ENCODE measurements at regions not wholly inside any gene's neighbourhood (a gene's known extent, or its start where the extent isn't known, plus 50 kb on each side); places are given as distances from the start of the nearest gene placed in this dataset.
"Not testable (repeated sequence)": the region's sequence is repeated elsewhere in the genome, so short reads cannot be mapped to it uniquely, and the experiment has no call there.

DNA sequence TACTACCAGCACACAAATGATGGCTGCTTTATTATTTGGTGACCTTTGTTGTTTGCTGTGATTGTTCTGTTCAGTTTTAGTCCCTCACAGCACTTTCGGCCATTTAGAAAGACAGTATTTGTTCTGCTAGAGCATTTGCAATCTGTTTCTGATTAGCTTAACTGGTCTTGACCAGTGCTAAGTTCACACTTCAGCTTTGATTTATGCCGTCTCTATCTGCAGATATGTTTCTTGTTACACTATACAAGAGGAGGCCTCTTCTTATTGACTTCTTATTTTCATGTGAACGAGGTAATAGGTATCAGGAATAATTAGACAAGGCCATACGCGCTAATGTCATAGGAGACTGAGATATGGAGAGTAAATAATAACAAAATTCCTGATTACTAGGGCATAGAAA lies 253.0 kb upstream of the PLGLB2 start:
- not testable (repeated sequence) for H3K27ac ChIP-seq (ENCODE audit: low read depth in 1 of 2, low read length in 1 of 2); H3K27me3 ChIP-seq (ENCODE audit: control insufficient read depth in 3 of 3, insufficient read depth in 3 of 3, low read length in 2 of 3); H3K4me3 ChIP-seq; H3K36me3 ChIP-seq (ENCODE audit: control insufficient read depth in 4 of 4, insufficient read depth in 4 of 4, low read length in 4 of 4); H3K9me3 ChIP-seq (ENCODE audit: control insufficient read depth in 4 of 4, insufficient read depth in 3 of 4, low read length in 3 of 4); H3K4me1 ChIP-seq (ENCODE audit: control insufficient read depth in 5 of 5, insufficient read depth in 5 of 5, low read length in 5 of 5); ATAC-seq (ENCODE audit: insufficient read depth, low FRiP score); H3K9ac ChIP-seq (ENCODE audit: insufficient read depth in 1 of 2, low read length in 2 of 2); DNase-seq
- 88 to 90% methylated on average over 5 of the region's 5 CpGs for WGBS, 2 donors

DNA sequence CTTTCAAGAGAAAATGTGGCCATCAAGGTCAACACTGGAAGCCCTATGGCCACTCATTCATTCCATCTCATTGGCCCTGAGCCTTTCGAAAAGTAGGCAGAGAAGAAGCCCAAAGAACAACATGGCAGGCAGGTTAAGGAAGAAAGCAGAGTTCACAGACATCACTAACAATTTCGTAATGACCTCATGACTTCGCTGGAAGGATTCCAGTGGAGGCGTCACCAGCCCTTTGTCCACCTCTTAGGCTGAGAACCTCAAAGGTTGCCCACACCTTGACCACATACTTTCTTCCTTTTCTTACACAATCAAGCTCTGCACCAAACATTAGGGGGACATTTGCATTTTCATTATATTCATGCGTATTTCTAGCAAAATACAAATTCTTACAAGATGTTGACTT lies 252.4 kb upstream of the PLGLB2 start:
- DNase-seq; H3K9me3 ChIP-seq (ENCODE audit: control insufficient read depth in 4 of 4, insufficient read depth in 3 of 4, low read length in 3 of 4); H3K4me3 ChIP-seq; H3K36me3 ChIP-seq (ENCODE audit: control insufficient read depth in 4 of 4, insufficient read depth in 4 of 4, low read length in 4 of 4); H3K27me3 ChIP-seq (ENCODE audit: control insufficient read depth in 3 of 3, insufficient read depth in 3 of 3, low read length in 2 of 3); H3K9ac ChIP-seq (ENCODE audit: insufficient read depth in 1 of 2, low read length in 2 of 2); ATAC-seq (ENCODE audit: insufficient read depth, low FRiP score); H3K4me1 ChIP-seq (ENCODE audit: control insufficient read depth in 5 of 5, insufficient read depth in 5 of 5, low read length in 5 of 5); H3K27ac ChIP-seq (ENCODE audit: low read depth in 1 of 2, low read length in 1 of 2): not testable (repeated sequence)
- WGBS, 2 donors: 65 to 74% methylated on average over 5 of the region's 5 CpGs

GRCh38 chr2:87496036-87497006 lies 251.6 kb upstream of the PLGLB2 start:
- not testable (repeated sequence) for H3K27ac ChIP-seq (ENCODE audit: low read depth in 1 of 2, low read length in 1 of 2); H3K27me3 ChIP-seq (ENCODE audit: control insufficient read depth in 3 of 3, insufficient read depth in 3 of 3, low read length in 2 of 3); H3K9ac ChIP-seq (ENCODE audit: insufficient read depth in 1 of 2, low read length in 2 of 2); H3K4me3 ChIP-seq; H3K4me1 ChIP-seq (ENCODE audit: control insufficient read depth in 5 of 5, insufficient read depth in 5 of 5, low read length in 5 of 5); H3K9me3 ChIP-seq (ENCODE audit: control insufficient read depth in 4 of 4, insufficient read depth in 3 of 4, low read length in 3 of 4); H3K36me3 ChIP-seq (ENCODE audit: control insufficient read depth in 4 of 4, insufficient read depth in 4 of 4, low read length in 4 of 4)
- DNase-seq (peak in 2 of 3 donors; percentile 65), ATAC-seq (ENCODE audit: insufficient read depth, low FRiP score) (peak; percentile 87)
- WGBS, 2 donors: 17 to 29% methylated on average over 1 of the region's 6 CpGs

- H3K9me3 ChIP-seq (ENCODE audit: control insufficient read depth in 4 of 4, insufficient read depth in 3 of 4, low read length in 3 of 4); H3K9ac ChIP-seq (ENCODE audit: insufficient read depth in 1 of 2, low read length in 2 of 2); H3K36me3 ChIP-seq (ENCODE audit: control insufficient read depth in 4 of 4, insufficient read depth in 4 of 4, low read length in 4 of 4); H3K4me1 ChIP-seq (ENCODE audit: control insufficient read depth in 5 of 5, insufficient read depth in 5 of 5, low read length in 5 of 5); H3K4me3 ChIP-seq; DNase-seq; H3K27ac ChIP-seq (ENCODE audit: low read depth in 1 of 2, low read length in 1 of 2); ATAC-seq (ENCODE audit: insufficient read depth, low FRiP score); H3K27me3 ChIP-seq (ENCODE audit: control insufficient read depth in 3 of 3, insufficient read depth in 3 of 3, low read length in 2 of 3): not testable (repeated sequence)
- 60 to 69% methylated on average over 1 of the region's 3 CpGs for WGBS, 2 donors
These were observed 250.8 kb upstream of the PLGLB2 start for GRCh38 chr2:87497135-87497534.

DNA sequence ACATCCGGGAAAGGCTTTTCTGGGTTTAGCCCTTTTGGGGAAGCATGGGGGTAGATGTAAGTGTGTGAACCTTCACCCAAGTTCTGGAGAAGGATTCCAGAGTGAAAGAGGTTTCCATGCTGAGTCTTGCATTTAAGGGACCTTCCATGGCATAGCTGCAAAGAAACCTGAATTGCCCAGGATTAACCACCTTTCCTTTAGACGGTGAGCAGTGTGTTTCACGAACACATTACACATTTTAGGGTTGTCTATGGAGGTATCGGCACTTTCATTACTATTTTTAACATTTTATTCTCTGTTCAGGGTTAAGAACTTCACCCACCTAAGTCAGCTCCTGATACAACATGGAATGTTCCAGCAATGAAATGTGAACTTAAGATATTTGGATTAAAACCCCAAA lies 250.2 kb upstream of the PLGLB2 start:
- not testable (repeated sequence) for H3K9me3 ChIP-seq (ENCODE audit: control insufficient read depth in 4 of 4, insufficient read depth in 3 of 4, low read length in 3 of 4); ATAC-seq (ENCODE audit: insufficient read depth, low FRiP score); DNase-seq; H3K9ac ChIP-seq (ENCODE audit: insufficient read depth in 1 of 2, low read length in 2 of 2); H3K36me3 ChIP-seq (ENCODE audit: control insufficient read depth in 4 of 4, insufficient read depth in 4 of 4, low read length in 4 of 4); H3K27me3 ChIP-seq (ENCODE audit: control insufficient read depth in 3 of 3, insufficient read depth in 3 of 3, low read length in 2 of 3); H3K27ac ChIP-seq (ENCODE audit: low read depth in 1 of 2, low read length in 1 of 2); H3K4me3 ChIP-seq; H3K4me1 ChIP-seq (ENCODE audit: control insufficient read depth in 5 of 5, insufficient read depth in 5 of 5, low read length in 5 of 5)
- 79 to 93% methylated on average over 3 of the region's 4 CpGs for WGBS, 2 donors

- not testable (repeated sequence) for H3K27me3 ChIP-seq (ENCODE audit: control insufficient read depth in 3 of 3, insufficient read depth in 3 of 3, low read length in 2 of 3); H3K4me1 ChIP-seq (ENCODE audit: control insufficient read depth in 5 of 5, insufficient read depth in 5 of 5, low read length in 5 of 5); H3K4me3 ChIP-seq; ATAC-seq (ENCODE audit: insufficient read depth, low FRiP score); H3K36me3 ChIP-seq (ENCODE audit: control insufficient read depth in 4 of 4, insufficient read depth in 4 of 4, low read length in 4 of 4); DNase-seq; H3K9ac ChIP-seq (ENCODE audit: insufficient read depth in 1 of 2, low read length in 2 of 2); H3K9me3 ChIP-seq (ENCODE audit: control insufficient read depth in 4 of 4, insufficient read depth in 3 of 4, low read length in 3 of 4)
- WGBS, 2 donors: 65 to 77% methylated on average over 6 to 7 of the region's 12 CpGs
- H3K27ac ChIP-seq (ENCODE audit: low read depth in 1 of 2, low read length in 1 of 2): peak overlapping the region in 1 of 2 donors; percentile 9
These were observed 249.6 kb upstream of the PLGLB2 start for GRCh38 chr2:87498169-87498853.

DNA sequence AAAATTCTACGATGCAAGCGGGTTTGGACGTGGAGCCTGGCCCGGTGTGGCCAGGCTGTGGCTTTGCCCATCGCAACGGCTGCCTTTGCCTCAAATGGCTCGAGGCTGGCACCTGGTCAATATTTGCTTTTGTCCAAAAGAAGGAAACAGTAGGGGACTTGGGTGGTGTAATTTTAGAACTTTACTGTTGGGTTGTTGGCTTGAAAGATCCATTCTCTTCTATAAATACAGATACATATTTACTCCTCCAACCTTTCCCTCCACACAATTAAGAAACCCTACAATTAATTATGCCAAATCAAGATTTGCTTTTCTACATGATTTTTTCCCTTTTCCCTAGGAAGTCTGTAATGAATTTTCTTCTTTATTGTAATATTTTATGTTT lies 249.0 kb upstream of the PLGLB2 start:
- H3K27me3 ChIP-seq (ENCODE audit: control insufficient read depth in 3 of 3, insufficient read depth in 3 of 3, low read length in 2 of 3); H3K27ac ChIP-seq (ENCODE audit: low read depth in 1 of 2, low read length in 1 of 2); H3K36me3 ChIP-seq (ENCODE audit: control insufficient read depth in 4 of 4, insufficient read depth in 4 of 4, low read length in 4 of 4); H3K9ac ChIP-seq (ENCODE audit: insufficient read depth in 1 of 2, low read length in 2 of 2); H3K9me3 ChIP-seq (ENCODE audit: control insufficient read depth in 4 of 4, insufficient read depth in 3 of 4, low read length in 3 of 4); H3K4me1 ChIP-seq (ENCODE audit: control insufficient read depth in 5 of 5, insufficient read depth in 5 of 5, low read length in 5 of 5); ATAC-seq (ENCODE audit: insufficient read depth, low FRiP score); DNase-seq; H3K4me3 ChIP-seq: not testable (repeated sequence)
- 7 to 14% methylated on average over 1 to 3 of the region's 7 CpGs for WGBS, 2 donors

DNA sequence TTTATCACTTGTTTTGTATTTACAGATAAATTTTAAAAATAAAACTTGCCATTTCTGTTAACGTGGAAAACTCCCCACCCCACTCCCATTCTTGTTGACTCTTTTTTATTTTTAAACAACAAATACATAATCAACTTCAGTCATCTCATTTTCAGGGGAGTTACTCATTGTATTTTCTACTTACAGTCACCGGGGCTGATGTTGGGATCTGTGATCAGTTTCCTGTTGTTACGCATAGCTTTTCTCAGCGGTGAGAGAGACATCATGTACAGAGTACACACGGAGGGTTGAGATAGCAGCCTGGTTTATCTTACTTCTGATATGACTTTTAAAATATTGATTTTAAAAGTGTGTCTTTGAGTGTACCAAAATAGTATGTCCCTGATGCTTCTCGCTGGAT lies 248.0 kb upstream of the PLGLB2 start:
- not testable (repeated sequence) for H3K4me1 ChIP-seq (ENCODE audit: control insufficient read depth in 5 of 5, insufficient read depth in 5 of 5, low read length in 5 of 5); H3K9me3 ChIP-seq (ENCODE audit: control insufficient read depth in 4 of 4, insufficient read depth in 3 of 4, low read length in 3 of 4); H3K27me3 ChIP-seq (ENCODE audit: control insufficient read depth in 3 of 3, insufficient read depth in 3 of 3, low read length in 2 of 3); DNase-seq; ATAC-seq (ENCODE audit: insufficient read depth, low FRiP score); H3K27ac ChIP-seq (ENCODE audit: low read depth in 1 of 2, low read length in 1 of 2); H3K9ac ChIP-seq (ENCODE audit: insufficient read depth in 1 of 2, low read length in 2 of 2); H3K36me3 ChIP-seq (ENCODE audit: control insufficient read depth in 4 of 4, insufficient read depth in 4 of 4, low read length in 4 of 4); H3K4me3 ChIP-seq
- WGBS, 2 donors: 46 to 57% methylated on average over 3 to 4 of the region's 6 CpGs

Data from lung (tissue), 9 donors.